ENCODE measurements at regions not wholly inside any gene's neighbourhood (a gene's known extent, or its start where the extent isn't known, plus 50 kb on each side); places are given as distances from the start of the nearest gene placed in this dataset.
"Not testable (repeated sequence)": the region's sequence is repeated elsewhere in the genome, so short reads cannot be mapped to it uniquely, and the experiment has no call there.

DNA sequence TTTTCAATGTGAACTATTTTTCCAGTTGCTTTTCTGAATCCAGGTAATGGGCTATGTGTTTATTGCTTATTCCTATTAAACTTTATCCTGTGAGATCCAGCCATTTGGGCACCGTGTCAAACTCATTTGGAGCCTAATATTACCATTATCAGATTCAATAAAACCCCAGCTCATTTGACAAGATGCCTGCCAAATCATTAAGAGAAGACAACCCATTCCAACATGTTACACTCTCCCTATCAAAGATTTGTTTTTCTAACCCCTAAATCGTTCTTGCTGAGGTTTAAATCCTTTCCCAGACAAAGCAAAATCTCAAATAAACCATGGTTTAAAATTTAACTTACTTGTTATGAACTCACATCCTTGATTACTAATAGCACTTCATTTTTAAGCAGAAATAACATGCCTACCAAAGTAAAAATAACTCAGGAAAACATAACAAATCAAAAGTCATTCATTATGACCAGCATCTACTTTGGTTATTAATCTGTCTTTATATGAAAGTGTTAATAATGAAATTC is 130.0 kb upstream of the TCF21 start:
- DNase-seq, result no peak

DNA sequence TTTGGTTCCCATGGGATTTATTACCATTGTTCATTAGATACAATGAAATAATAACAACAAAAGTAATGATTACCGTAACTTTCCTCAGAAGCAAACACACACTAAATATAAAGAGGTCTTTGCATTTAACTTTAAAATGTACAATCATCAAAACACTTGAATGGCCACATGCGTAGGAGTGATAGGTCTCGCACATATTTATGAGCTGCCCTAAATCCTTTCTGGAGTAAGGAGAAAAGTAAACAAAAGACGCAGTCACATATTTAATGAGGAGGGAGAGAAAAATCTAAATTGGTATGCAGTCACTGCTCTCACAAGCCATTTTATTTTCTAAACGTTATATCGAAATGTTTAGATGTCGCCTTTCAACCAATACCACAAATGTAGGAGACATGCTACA is 129.4 kb upstream of the TCF21 start:
- DNase-seq, result no peak

DNA sequence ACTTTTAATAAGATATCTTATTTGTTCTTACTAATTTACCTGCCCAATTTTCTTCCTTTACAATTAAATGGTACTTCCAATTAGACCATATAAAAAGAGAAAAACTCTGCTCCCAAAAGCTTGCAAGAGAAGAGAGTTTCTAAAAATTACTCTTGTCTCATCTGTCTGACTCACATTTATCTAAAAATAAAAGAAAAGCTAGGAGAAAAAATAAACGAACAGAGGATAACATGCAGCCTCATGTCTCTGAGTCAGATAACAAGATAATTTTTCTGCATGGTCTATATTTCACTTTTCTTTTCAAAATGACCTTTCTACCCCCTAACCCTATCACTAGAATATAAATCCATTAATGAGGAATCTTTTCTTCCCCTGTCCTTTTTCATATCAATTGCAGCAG is 127.2 kb upstream of the TCF21 start:
- no peak for DNase-seq

DNA sequence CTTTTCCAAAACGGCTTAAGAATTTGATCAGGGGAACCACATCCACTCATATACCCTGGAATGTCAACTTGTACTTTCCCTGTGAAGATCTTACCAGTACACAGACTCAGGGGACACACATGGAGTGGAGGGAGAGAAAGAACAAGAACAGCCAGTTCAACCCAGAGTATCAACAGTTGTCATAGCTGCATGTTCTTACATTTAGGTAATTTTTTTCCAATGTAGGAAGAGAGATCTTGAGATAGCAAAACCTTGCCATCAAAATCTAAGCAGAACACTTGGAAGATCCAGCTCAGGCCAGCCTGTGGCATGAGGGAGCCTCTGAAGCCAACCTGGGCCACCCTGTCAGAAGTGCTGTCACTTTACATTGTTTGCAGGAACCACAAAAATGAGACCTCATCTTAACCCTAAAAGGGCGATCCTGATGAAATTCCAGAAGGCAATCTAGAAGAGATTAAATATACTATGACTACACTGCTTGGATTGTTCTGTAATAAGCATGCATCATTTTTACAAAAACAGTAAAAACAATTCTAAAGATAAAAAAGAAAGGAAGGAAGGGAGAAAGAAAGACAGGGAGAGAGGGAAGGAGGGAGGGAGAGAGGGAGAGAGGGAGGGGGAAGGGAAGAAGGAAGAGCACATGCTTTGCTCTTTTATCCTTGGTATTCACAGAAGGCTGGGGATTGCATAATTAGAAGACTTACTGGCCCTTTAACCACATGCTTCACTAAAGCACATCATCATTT is 124.7 kb upstream of the TCF21 start:
- no peak for DNase-seq

DNA sequence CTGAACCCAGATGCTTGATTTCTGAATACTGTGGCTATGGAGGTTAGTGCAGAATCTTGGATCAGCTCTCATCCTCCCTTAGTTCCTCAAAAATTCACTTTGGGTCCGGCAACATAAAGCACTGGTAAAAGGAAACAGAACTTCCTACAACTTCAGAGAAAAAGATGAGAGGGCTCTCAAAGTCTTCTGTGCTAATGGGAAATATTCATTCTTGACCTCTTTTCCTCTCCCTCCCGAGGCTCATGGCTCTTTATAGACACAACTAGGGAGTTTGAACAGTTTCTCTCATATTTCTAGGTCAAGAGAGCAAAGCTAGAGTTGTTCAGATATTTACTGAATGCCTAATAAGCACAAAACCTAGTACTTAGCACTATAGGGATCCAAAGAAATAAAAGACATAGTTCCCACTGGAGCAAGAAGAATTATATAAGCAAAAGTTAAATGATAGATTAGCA is 124.1 kb upstream of the TCF21 start:
- DNase-seq, result no peak

DNA sequence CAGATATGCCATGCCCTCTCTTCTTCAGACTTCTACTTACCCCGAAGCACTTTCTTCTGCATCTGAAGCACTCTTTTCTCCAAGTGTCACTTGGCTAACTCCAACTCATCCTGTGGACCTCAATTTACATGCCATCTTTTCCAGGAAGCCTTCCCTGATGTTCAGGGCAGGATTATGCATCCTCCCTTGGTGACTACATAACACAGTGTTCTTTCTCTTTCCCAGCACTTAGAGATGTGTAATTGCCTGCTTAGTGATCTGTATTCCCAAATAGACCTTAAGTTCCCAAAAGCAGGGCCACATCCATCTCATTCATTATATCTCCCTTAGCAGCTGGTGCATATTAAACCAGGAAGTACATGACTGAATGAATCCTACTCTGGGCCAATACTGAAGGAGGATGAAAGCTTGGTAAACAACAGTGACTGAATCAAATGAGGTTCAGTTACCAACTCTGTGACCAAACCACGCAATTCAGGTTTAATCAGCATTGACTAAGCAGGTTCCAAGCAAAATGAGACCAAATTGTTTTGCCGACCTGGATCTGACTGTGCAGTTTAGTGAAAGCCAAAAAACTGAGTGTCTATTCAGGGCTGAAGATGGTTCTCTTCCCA is 121.4 kb upstream of the TCF21 start:
- no peak for DNase-seq

DNA sequence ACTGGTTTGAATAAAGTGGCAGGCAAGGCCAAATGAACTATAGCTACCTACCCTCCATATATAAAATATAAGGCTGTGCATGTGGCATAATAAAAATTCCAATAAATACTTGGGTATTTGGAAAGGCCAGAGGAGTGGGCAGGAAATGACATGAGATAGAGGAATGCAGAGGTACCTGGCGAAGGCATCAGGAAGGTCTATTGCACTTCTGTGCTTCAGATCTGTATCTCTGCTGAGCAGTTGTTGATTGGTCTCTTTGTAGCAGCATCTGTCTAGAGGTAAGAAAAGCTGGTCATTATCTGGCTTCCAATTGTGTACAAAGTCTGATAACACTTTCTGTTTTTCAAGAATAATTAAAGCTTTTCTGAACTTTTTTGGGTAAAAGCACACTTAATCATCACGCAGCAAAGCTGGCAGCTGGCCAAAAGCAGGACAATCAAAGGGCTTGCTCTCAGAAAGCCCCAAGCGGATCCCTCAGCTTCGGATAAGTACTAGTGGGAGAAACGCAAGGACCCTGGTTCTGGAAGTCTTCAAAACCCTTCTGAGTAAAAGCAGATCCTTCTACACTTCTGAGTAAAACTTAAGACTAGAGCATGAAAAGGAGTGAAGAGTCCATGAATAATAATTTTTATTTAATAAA is 120.1 kb upstream of the TCF21 start:
- no peak for DNase-seq

DNA sequence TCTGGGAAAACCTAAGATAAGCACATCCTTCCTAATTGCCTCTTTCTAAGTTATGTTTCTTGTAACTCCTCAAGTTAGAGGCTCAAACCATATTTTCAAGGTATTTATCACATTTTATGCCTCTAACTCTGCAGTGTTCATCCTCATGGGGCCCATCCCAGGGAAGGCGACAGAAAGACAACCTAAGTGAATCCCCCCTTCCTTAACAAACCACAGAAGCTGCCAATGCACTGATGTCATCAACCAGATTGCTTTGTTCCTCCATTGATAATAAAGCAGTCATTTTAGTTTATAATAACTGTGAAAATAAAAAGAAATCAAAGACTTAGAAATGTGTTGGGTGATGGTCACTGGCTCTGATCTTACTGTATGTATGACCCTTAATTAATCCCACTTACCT is 119.5 kb upstream of the TCF21 start:
- no peak for DNase-seq

DNA sequence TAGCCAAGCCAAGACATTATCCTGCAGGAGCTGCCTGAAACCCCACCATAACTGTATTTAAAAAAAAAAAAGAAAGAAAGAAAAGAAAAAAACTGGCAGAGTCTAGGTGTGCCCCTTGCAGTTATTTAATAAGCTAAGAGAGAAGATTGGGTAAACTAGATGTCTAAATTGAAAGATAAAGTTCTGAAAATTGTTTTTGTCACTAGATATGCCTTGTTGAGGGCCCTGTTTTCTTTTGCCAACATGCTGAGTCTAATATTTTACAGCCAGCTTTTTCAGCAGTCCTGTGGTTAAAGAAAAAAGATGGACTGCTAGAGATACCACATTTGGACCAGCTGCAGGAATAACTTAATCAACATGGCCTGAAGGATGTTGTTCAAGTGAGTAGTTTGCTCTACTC is 116.3 kb upstream of the TCF21 start:
- DNase-seq, result no peak

DNA sequence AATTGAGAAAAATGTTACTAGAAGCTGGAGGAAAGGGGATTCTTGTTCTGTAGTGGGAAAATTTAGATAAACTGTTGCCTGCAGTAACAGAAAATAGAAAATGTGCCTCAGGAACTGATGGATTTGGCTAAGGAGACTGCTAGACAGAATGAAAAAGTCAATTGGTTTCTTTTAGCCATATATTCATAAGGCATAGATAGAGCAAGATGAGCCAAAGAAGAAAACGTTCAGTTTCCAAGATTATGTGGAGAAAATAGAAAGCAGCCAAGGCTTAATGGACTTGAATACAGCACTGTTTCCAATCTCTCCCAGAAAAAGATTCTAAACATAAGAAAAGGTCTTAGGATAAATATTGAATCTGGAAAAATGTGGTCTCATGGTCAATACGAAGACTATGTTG is 115.1 kb upstream of the TCF21 start:
- DNase-seq, result no peak

DNA sequence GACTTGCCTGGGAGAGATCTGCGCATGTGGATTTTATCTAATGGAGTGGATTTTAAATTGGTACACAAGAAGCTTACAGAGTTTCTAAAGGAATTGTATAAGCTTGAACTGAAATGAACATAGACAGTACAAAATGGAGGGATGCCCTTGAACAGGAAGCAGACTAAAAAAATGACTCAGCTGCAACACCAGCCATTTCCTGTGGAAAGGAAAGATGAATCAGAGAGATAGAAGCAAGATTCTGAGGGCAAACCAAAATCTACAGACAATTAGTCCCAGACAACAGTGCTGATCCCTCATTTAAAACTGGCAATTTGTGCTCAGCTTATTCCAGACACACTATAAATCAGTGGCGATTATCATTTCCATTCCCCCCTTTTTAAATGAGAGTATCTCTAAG is 114.6 kb upstream of the TCF21 start:
- DNase-seq, result no peak

DNA sequence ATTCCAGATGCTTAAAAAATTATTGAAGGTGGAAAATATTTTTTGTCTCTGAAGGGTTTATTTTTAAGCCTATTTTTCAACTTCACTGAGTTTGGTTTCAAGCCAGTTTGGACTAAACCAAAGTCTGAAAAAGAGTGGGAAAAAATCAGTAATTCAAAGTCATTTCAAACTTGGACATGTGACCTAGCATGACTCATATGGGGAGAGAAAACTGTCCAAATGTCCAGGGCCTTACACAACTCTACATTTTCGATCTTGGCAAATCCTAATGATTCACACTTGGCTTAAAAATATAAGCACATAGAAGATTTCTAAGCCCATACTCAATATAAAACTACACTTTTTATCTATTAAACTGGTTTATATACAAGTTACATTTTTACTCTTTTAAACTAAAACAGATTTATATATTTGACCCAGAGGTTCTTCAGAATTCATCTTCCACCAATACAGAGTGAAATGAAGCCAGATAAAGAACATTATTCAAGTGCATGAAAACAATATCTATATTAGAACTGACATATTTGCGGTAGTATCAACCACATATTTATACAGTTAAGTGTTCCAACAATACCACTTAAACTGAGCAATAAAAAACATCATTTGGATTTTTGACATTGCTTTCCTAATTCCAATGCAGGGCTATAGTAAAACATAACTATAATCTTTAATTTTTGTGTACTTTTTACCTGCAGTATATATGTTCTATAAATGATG is 110.3 kb upstream of the TCF21 start:
- no peak for DNase-seq

DNA sequence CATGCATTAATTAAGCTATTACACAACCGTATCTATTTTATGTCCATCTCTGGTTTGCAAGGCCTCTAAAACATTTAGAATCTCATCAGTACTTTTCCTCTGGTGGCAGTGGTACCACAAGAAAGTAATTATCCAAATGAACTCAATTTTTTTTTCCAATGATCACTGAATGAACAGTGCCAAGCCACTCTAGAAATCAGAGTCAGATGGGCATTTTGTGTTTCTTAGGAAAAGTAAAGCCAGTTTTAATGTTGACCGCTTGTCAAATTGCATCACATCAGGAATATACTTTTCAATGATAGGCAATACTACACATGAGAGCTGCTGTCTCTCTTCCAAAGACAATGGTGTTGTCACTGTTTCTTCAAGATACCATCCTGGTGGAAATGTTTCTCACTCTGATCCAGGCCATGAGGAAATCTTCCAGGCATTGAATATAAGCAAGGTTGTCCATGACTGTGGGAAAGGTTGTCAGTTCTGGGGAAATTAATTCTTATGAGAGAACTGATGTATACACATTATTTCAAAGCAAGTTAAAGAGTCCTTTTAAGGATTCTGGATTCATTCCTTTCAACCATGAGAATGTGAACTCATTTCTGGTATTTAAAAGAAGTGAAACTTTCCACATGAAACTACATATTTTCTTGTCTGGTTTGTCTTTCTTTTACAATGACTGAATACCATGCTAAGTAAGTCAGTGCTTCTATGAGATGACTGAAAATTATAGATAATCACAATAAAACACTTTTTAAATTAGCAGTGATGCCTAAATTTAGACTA is 108.8 kb upstream of the TCF21 start:
- DNase-seq, result no peak

DNA sequence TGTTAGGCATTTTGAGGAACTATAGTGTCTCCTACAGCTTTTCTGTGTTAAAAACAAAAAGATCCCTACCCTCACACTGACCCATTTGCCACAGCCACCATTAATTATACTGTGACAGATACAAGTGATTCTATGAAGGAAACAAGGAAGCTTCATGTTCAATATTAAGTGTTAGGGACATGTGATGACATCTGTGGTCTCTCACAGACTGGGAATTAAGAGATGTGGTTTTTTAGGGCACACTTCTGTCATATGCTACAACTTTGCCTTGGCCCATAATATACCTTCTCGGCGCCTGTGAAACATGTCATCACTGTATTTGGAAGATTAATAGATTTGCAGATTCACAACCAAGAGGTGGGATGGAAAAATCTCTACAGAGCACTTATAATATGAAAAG is 102.9 kb upstream of the TCF21 start:
- DNase-seq, result no peak

DNA sequence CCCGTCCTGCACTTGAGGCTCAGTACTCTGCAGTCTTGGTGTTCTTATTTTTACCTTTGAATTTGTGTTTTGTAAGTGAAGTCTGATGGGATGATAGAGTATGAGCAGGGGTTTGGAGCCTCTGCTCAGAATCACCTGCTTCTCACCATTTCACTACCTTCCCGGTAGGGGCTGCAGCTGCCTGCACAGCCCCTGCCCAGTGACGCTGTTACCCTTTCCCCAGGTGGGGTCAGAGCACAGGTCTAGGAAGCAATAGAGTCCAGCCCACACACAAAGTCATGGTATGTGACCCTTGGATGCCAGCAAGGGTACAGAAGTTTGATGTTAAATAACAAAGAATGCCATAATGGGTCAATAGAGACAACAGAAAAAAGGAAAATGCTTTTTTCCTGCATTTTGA is 101.8 kb upstream of the TCF21 start:
- DNase-seq, result no peak

DNA sequence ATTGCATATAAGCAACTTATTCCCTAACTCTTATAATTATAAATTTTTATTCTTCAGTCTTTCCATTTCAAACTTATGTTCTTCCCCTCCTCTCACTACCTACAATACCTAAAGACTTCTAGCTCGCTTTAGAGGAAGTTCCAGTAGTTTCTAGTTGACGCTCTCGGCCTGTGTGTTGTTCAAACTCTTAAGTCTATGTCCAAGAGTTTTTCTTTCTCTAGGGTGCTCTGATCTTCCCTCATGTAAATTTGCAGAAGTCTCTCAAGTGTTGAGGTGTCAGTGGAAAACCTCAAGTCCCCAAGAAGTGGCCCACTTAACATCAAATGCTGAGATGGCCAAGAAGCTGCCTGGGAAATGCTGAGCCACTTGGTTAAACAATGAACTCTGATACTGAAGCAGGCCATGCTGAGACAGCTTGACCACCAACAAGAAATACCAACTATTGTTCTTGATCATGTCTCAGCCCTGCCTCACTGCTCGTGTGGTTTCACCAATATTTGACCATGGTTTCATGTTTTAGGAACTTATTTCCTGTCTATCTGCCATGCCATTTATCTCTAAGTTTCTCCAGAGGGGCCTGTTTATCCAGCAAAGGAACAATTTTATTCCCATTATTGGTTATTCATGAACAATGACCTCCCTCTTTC is 100.9 kb upstream of the TCF21 start:
- DNase-seq, result no peak

DNA sequence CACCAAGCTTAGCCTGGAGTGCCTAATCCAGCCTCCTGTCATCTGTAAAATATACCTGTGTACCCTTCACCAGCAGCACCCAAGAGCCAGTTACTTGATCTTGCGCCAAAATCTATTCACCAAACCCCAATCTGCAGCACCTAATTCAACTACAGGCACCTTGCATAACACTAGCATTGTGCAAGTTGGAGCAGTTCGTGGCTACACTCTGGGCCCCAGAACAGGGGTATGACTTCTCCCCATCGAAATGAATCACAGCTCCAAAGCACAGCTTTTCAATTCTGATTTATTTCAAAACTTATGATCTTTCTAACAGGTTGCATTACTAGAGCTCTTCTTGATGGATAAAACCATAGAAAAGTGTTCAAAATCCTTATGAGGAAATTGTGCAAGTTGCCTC is 100.4 kb upstream of the TCF21 start:
- DNase-seq, result no peak

DNA sequence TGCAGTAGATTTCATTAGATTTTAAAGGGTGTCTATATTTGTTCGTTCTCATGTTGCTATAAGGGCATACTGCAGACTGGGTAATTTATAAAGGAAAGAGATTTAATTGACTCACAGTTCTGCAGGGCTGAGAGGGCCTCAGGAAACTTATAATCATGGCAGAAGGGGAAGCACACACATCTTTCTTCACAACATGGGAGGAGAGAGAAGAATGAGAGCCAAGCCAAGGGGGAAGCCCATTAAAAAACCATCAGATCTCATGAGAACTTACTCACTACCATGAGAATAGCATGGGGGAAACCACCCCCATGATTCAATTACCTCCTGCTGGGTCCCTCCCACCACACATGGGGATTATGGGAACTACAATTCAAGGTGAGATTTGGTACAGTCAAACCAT is 99.5 kb upstream of the TCF21 start:
- not testable (repeated sequence) for DNase-seq

DNA sequence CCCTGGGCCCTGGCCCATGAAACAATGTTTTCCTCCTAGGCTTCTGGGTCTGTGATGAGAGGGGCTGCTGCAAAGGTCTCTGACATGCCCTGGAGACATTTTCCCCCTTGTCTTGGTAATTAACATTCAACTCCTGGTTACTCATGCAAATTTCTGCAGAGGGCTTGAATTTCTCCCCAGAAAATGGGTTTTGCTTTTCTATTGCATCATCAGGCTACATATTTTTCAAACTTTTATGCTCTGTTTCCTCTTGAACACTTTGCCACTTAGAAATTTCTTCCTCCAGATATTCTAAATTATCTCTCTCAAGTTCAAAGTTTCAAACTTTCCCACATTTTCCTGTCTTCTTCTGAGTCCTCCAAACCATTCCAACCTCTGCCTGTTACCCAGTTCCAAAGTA is 98.2 kb upstream of the TCF21 start:
- not testable (repeated sequence) for DNase-seq

DNA sequence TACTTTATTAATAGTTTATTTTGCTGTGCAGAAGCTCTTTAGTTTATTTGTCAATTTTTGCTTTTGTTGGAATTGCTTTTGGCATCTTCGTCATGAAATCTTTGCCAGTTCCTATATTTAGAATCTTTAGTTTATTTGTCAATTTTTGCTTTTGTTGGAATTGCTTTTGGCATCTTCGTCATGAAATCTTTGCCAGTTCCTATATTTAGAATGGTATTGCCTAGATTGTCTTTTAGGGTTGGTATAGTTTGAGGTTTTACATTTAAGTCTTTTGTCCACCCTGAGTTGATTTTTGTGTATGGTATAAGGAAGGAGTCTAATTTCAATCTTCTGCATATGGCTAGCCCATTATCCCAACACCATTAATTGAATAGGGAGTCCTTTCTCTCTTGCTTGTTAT is 93.9 kb upstream of the TCF21 start:
- DNase-seq, result not testable (repeated sequence)

DNA sequence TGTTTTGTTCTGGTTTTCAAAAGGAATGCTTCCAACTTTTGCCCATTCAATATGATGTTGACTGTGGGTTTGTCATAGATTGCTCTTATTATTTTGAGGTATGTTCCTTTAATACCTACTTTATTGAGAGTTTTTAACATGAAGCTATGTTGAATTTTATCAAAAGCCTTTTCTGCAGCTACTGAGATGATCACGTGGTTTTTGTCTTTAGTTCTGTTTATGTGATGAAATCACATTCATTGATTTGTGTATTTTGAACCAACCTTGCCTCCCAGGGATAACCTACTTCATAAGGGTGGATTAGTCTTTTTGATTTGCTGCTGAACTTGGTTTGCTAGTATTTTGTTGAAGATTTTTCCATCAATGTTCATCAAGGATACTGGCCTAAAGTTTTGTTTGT is 92.7 kb upstream of the TCF21 start:
- no peak for DNase-seq

DNA sequence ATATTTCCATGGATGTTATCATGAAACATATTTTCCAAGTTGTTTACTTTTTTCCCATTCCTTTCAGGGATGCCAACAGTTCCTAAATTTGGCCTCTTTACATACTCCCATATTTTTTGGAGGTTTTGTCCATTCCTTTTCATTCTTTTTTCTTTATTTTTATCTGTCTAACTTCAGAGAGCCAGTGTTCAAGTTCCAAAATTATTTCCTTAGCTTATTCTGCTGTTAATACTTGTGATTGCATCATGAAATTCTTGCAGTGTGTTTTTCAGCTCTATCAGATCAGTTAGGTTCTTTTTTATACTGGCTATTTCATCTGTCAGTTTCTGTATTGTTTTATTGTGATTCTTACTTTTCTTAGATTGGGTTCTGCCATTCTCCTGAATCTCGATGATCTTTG is 89.9 kb upstream of the TCF21 start:
- DNase-seq, result no peak

Measured in CD4-positive, alpha-beta T cell treated with Interleukin-12 subunit alpha and Interleukin-12 subunit beta, for 1 hour (primary cell).